ENCODE measurements at regions not wholly inside any gene's neighbourhood (a gene's known extent, or its start where the extent isn't known, plus 50 kb on each side); places are given as distances from the start of the nearest gene placed in this dataset.

DNA sequence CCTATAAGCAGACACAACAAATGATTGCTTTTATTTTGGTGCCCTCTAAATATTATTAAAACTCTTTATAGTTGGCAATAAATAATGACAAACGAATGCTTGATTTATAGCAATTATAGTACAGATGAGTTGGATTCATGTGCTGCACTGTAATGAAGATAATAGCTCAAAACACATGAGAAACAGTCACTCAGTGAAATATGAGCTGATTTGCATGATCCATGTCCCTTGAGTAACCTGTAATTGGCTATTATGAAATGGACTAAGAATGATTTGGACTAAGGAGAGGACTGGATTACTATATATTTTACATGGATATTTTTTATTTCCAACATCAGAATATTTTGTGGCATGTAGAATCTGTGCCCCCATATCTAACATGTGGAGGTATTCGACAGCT lies 365.6 kb upstream of the UBE2E3 start:
- no peaks in the 10 kb centered on the region for H3K36me3 Mint-ChIP-seq (ENCODE audit: low read depth)
- WGBS, 2 experiments (ENCODE audit: insufficient coverage in 1 of 2, insufficient read length in 1 of 2): 90 to 100% methylated on average over 1 to 2 of the region's 2 CpGs
- TF ChIP-seq CTCF (conservative IDR thresholded peaks at IDR 0.05): no peak

GRCh38 chr2:180609626-180610340 lies 370.6 kb upstream of the UBE2E3 start:
- Histone ChIP-seq H3K27me3 (ENCODE audit: control insufficient read depth, insufficient read depth, low read length, poor library complexity, severe bottlenecking) (no peaks in the 10 kb centered on the region), H3K4me1 (ENCODE audit: control insufficient read depth, insufficient read depth, low read length) (no peaks in the 10 kb centered on the region), H3K9ac (ENCODE audit: extremely low read depth, low read length, poor library complexity, severe bottlenecking) (no peak overlapping the region), H3K27ac (ENCODE audit: low read depth, low read length) (no peak overlapping the region), H3K36me3 (ENCODE audit: control insufficient read depth, insufficient read depth, low read length) (no peaks in the 10 kb centered on the region), H3K9me3 (ENCODE audit: control insufficient read depth, low read length) (no peaks in the 10 kb centered on the region), H3K4me3 (ENCODE audit: low read length) (no peak overlapping the region)
- Mint-ChIP-seq H3K27ac (no peak overlapping the region), H3K9me3 (no peaks in the 10 kb centered on the region), H3K4me1 (no peaks in the 10 kb centered on the region), H3K27me3 (ENCODE audit: insufficient read depth) (no peaks in the 10 kb centered on the region), H3K36me3 (ENCODE audit: low read depth) (no peaks in the 10 kb centered on the region), H3K4me3 (no peak overlapping the region)
- 90 to 95% methylated on average over 2 to 3 of the region's 3 CpGs for WGBS, 2 experiments (ENCODE audit: insufficient coverage in 1 of 2, insufficient read length in 1 of 2)
- DNase-seq: no peak
- TF ChIP-seq CTCF (conservative IDR thresholded peaks at IDR 0.05): no peak

More for the DNA sequence above, 365.6 kb upstream of the UBE2E3 start:
- H3K27me3 ChIP-seq (ENCODE audit: control insufficient read depth, insufficient read depth, low read length, poor library complexity, severe bottlenecking): no peaks in the 10 kb centered on the region
- H3K27me3 Mint-ChIP-seq (ENCODE audit: insufficient read depth): no peaks in the 10 kb centered on the region
- no peaks in the 10 kb centered on the region for H3K4me1 Mint-ChIP-seq
- no peak overlapping the region for H3K4me3 Mint-ChIP-seq
- no peak overlapping the region for H3K9ac ChIP-seq (ENCODE audit: extremely low read depth, low read length, poor library complexity, severe bottlenecking)
- H3K36me3 ChIP-seq (ENCODE audit: control insufficient read depth, insufficient read depth, low read length): no peaks in the 10 kb centered on the region
- H3K4me1 ChIP-seq (ENCODE audit: control insufficient read depth, insufficient read depth, low read length): no peaks in the 10 kb centered on the region
- H3K27ac Mint-ChIP-seq: no peak overlapping the region
- no peak overlapping the region for H3K27ac ChIP-seq (ENCODE audit: low read depth, low read length)
- H3K9me3 ChIP-seq (ENCODE audit: control insufficient read depth, low read length): no peaks in the 10 kb centered on the region
- no peak overlapping the region for H3K4me3 ChIP-seq (ENCODE audit: low read length)
- H3K9me3 Mint-ChIP-seq: no peaks in the 10 kb centered on the region
- DNase-seq: no peak

DNA sequence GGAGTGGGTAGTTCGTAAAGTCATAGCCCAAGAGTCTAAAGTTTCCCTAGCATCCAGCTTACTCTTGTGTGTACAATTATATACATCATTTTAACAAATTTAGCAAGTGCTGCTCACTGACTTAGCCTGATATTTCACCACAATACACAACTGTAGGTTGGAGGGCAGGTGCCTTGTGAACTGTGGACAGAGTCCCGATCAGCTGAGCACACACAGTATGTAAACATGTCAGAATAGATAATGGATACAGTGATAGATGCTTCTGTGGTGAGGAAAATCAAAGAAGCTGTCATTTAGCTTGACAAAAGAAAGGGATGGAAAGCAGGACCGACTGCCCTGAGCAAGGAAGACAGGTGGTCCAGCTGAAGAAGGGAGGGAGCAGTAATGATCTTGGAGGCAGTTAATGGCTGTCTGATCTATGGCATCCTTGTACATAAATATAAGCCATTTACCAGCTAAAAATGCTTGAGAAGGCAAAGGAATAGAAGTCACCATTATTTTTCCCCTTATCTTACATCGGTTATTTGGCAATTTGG lies 372.8 kb upstream of the UBE2E3 start:
- Histone ChIP-seq H3K4me3 (ENCODE audit: low read length) (no peak overlapping the region), H3K36me3 (ENCODE audit: control insufficient read depth, insufficient read depth, low read length) (no peaks in the 10 kb centered on the region), H3K4me1 (ENCODE audit: control insufficient read depth, insufficient read depth, low read length) (no peaks in the 10 kb centered on the region), H3K27ac (ENCODE audit: low read depth, low read length) (no peak overlapping the region), H3K27me3 (ENCODE audit: control insufficient read depth, insufficient read depth, low read length, poor library complexity, severe bottlenecking) (no peaks in the 10 kb centered on the region), H3K9ac (ENCODE audit: extremely low read depth, low read length, poor library complexity, severe bottlenecking) (no peak overlapping the region), H3K9me3 (ENCODE audit: control insufficient read depth, low read length) (no peaks in the 10 kb centered on the region)
- DNase-seq: no peak
- WGBS, 2 experiments (ENCODE audit: insufficient coverage in 1 of 2, insufficient read length in 1 of 2): 57 to 84% methylated on average over 1 to 3 of the region's 4 CpGs
- TF ChIP-seq CTCF (conservative IDR thresholded peaks at IDR 0.05): no peak
- Mint-ChIP-seq H3K27ac (no peak overlapping the region), H3K36me3 (ENCODE audit: low read depth) (no peaks in the 10 kb centered on the region), H3K9me3 (no peaks in the 10 kb centered on the region), H3K4me3 (no peak overlapping the region), H3K27me3 (ENCODE audit: insufficient read depth) (no peaks in the 10 kb centered on the region), H3K4me1 (peaks cover 7% of the 10 kb centered on the region)
